Stimulated activated CD8-positive, alpha-beta memory T cell treated with anti-CD3 and anti-CD28 coated beads, Interleukin-7, amount 100 ng/mL, for 4 hours (primary cell): ENCODE measurements at regions not wholly inside any gene's neighbourhood (a gene's known extent, or its start where the extent isn't known, plus 50 kb on each side); places are given as distances from the start of the nearest gene placed in this dataset.
A peak's percentile ranks its signal among the peaks of the same experiment; 100 is the strongest.

Source experiments
- DNase-seq, 2 donors: peaks; one replicate each; pipeline ENCODE4 v3.0.0-alpha.2; 2020; ENCODE audit warnings: low read depth in 2 of 2

DNA sequence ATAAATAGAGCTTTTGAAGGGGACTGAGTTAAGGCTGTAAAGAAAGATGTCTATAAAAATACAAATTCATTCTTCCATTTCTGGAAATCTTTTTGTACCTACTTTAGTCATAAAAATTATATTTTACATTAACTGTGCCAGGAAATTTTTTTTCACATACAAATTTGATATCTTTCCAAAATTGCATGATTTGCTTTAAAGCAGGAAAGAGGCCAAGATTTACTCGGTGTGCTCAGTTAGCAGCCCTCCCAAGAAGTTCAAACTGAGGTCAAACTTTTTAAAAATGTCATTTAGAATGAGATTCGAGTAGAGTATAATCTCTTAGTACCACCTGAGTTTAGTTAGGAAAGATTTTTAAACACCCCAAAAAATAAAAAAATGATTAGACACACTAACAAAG is 173.2 kb upstream of the GRIP1 start:
- no peak for DNase-seq

DNA sequence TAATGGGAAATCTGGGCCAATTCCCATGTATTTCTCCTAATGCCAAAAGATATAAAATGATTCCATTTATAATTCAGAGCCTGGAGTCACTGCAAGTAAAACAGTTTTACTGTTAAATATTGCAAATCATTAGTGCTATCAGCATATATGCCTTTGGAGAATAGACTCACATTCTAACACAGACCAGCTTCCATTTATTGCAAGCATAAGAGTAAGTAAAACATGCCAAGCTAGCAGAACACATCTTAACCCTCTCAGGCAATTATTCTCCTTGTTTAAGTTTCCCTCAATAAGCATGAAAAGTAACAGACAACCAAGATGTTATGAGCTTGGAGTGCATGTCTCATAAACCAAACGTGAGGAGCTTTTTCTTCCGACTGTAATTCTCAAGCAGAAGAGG is 173.9 kb upstream of the GRIP1 start:
- no peak for DNase-seq

DNA sequence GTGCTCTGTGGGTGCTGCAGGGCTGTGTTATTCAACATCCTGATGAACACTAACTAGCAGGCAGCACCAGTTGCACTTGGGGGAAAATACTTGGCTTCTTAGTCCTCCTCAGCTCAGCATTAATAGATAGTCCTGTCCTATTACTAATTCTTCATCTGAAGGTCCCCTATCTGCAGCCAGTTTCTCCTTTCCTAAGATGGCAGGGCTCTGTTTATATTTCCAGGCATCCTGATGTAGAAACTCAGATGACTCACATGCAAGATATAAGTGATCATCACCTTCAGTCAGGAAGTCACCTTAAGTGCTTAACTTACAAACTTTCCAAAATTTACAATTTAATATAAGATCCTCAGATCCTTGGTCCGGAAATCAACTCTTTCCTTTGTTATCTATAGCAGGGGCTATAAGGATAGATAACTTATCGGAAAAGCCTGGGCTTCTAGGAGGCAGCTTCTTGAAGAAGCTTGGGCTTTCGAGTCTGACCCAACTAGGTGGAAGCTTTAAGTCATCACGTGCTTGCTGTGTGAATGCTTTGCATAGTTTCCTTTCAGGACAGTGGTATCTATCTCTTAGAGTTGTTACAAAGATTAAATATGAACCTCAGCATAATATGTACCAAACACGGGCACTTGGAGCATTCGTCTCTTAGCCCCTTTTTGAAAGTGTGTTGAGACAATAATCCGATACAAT is 181.0 kb upstream of the GRIP1 start:
- no peak for DNase-seq

DNA sequence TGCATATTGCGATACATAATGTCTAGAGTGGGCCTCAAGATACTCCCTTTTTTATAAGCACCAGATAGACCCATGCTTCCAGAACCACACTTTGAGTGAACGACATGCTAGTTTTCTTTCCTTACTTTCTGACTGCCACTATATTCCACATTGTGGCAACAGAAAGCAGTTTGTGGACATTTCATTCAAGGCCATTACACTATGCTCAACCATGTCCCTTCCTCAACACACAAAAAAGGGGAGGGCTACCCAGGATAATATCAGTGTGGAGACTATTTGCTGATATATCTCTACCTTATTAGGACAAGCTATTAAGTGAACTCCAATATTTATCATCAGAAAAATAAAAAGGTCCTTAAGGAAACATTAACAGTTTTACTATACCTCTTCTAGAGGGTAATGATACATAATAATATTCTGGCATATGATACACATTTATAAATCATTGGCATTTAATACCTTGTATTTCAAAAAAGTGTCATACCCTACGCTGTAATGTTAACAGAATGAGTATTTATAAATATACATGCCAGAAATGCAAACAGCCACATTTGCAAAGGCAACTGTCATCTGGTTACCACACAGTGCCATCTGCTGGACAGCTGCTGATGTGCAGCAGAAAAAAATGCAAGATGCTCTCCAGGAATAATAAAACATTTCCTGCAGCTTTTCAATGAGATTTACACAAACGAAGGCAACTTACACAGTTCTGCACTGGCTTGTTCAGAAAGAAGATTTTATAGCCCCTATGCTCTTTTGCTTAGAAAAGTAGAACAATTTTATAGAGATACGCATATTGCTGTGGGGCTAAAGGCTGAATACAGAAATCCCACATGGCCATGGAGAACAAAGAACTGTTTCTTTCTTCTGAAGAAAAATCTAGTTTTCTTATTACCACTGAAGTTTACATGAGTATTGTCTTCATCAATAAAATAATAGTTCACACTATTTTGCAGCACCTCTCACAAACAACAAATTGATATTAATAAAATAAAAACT is 182.2 kb upstream of the GRIP1 start:
- DNase-seq = peak; percentile 9 to 50

DNA sequence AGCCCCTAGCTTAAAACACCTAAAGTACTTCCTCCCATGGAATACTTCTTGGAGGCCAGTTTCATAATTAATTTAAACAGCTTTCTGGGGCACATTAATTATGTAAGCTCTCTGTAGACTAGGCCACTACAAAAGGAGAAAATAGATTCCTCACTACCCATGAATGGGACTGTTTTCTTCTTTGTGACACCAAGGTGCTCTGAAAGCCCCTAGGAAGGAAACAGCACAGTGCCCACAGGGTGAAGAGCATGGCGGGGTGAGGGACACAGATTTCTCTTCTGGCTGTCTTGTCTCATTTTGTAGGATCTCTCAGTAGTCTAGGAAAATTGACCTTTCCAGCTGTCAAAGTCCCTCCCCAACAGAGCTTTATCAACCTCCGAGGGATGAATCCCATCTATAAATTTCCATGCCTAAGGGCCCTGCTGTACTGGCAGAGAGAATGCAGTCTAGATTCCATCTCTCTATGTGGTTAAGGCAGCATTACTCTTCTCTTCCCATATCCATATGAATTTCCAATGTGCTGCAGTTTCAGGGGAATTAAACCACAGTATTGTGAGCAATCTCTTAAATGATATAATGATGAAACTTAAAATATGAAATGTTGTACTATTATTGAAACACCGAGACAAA is 183.6 kb upstream of the GRIP1 start:
- DNase-seq = no peak

DNA sequence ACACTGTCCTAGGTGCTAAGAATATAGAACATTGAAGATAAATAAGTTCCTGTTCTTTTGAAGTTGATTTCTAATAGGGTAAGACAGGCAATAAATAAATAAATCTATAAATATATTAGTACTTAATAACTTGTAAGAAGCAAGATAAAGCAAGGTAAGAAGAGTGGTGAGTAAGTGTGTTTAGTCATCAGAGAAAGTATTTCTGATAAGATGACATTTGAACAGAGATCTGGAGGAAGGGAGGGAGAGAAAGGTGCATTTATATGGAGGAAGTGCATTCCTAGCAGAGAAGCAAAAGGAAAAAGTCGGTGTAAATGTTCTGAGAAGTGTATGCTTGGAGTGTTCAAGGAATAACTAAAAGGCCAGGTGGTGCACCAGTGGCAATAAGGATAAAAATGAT is 184.4 kb upstream of the GRIP1 start:
- DNase-seq = no peak

DNA sequence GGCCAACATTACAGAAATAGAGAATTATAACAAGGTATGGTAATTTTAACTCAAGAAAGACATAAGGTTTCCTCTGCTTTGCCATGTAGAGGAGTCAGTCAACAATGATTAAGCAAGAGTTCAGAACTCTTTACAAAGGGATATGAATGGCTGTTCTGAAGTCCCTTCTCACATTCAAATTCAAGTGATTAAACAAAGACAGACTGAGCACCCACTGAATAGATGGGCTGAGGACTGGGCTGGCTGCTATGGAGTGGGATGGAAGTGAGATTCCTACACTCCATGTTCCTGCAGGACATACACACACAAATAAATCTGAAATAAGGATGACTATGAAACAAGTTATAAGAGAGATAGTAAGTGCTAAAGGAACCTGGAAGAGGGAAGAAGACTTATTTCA is 199.0 kb upstream of the GRIP1 start:
- no peak for DNase-seq

DNA sequence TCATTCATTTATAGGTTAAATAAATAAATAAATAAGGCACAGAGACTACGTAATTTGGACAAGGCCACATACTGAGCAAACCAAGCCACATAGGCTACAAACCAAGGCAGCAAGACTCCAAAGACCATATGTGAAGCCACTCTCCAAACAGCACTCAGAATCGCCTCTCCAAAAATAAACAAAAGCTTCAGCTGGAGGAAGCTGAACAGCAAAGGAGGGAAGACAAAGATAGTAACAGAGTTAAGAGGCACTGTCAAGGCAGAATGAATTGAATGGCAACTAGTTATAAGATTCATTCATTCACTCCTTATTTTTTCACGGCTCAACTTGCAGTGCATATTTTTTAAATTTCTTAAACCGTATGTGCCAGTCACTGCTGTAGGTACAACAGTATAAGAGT is 200.5 kb upstream of the GRIP1 start:
- DNase-seq = no peak

DNA sequence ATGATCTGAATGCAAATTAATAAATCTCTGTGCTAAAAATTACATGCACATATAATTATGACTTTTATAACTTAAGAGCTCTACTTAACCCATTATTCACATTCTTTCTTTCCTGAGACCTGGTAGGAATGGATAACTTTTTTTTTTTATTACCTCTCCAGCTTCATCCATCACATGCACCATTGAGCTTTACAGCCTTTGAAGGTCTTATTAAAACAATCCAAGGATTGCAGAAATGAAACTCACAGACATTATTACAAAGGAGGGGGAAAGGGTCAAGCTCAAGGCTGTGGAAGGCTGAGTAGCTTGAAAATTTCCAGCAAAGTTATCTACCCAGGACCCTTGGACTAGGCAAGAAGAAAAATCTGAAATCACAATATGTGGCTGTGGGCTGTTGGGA is 202.5 kb upstream of the GRIP1 start:
- no peak for DNase-seq

DNA sequence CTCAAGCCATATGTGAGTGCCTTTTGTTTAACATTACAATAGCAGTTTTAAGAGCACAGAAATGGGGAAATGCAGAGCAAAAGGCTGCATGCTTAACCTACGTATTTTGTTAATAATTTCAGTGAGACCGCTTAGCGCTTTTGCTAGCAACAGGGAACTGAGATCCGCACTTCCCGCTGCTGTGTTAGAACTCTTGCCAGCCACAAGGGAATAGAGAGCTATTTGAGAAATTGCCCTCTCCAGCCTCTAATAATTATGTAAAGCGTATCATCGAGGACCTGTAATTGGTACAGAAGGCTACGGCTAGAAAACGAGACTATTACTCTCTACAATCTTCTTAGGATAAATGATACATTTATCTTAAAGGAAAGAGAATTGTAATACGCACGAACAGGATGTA is 205.2 kb upstream of the GRIP1 start:
- no peak for DNase-seq

DNA sequence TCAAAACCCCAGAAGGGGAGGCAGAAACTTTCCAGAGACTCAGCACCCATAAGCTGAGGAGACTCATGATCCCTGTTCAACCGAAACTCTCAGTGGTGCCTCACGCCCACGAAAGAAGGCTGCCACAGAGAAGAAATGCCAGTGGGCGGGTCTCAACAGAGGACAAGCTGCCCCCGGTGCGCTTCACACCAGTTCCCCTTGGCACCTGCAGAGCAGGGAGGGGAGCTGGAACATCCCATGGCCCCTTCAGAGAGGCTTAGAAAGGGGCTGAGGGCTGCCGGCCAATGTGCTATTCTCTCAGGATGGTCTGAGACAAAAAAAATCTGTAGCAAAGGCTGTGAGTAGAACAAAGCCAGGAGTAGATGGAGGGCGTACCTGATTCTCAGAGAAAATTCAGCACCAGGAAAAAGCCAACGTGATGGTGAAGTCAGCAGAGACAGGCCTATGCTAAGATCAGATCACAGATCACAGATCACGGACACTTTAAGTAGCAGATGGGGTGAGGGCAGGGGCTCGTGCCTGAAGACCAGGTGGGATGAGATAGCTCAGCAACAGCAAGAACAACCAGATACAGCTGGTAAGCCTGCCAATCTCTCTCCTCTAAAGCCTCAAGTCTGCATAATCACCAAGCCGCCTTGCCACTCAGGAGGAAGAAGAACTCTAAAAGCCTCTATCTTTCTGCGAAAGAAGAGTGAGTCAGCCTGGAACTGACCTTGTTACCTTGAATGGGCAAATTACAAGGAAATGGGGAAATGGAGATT is 206.4 kb upstream of the GRIP1 start:
- no peak for DNase-seq

DNA sequence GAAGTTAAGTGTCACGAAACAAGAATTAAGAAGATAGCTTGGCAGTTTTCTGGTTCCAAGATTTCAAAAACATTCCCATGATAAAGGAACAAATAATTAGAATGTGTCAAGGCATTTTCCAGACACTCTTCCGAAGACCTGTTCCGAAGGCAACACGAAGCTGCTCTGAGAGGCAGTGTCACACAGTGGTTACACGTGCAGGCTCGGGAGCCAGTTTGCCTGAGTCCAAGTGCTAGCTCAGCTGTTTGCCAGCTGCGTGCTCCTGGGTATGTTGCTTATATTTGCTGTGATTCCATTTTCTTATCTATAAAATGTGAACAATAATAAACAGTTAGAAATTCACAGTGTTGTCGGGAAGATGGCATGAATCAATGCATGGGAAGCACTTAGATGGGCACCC is 217.9 kb upstream of the GRIP1 start:
- DNase-seq = no peak

DNA sequence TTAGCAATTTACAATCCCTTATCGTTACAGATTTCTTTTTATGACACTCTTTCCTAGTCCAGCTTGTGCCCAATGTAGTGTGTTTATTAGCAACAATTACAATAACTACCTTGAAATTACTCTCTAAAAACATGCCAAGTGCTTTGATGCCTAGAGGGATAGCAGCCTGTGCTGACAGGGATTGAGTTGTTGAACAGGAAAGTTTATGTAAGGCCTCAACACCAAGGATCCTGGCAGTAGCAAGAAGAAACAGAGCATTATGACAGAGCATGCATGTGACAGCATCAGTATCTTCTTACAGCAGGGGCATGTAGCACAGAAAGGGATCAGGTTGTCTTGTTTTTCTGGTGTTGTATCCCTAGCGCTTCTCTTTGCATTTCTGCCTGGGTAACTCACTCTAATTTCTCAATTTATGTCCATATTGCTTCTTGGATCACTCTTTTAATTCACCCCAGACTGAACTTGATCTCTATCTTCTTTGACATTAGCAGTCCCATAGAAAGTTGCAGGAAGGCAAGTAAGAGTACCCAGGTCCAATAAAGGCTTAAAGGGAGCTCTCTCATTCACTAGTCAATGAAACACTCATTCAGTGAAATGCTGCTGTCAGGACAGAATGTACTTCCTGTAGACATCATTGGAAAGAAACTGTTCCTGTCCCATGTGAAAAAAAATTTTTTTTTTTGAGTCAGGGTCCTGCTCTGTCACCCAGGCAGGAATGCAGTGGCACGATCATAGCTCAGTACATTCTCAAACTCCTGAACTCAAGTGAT is 220.0 kb upstream of the GRIP1 start:
- DNase-seq = no peak

DNA sequence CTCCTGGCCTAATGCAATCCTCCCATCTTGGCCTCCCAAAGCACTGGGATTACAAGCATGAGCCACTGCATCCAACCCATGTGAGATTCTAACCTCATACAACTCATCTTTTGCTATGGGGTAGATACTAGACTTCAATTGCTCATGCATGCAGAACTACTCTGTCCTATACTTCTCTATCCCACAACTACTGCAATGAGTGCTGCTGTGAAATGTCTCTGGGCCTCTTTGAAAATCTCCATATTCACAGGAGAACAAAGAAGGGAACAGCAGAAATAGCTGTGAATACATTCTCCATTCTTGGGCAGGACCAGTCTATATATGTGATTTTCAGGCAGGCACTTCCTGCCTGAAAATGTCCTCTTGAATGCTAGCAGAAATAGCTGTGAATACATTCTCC is 220.7 kb upstream of the GRIP1 start:
- DNase-seq = no peak

DNA sequence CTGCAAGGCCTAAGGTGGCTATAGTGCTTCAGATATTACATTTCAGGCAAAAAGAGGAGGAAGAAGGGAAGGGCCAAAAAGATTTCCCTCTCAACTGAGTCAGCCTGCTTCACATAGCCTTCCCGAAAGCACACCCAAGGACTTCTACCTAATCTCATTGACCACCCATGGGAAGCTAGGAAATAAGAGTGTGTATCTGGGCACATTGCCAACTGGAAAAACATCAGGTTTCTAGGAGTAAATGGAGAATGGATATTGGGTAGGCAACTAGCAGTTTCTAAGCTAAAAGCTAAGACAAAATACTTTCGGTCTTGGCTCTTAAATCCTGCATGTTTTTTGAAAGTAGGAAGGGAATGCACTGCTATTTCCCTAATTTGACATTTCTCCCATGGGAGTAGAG is 221.7 kb upstream of the GRIP1 start:
- DNase-seq = no peak

DNA sequence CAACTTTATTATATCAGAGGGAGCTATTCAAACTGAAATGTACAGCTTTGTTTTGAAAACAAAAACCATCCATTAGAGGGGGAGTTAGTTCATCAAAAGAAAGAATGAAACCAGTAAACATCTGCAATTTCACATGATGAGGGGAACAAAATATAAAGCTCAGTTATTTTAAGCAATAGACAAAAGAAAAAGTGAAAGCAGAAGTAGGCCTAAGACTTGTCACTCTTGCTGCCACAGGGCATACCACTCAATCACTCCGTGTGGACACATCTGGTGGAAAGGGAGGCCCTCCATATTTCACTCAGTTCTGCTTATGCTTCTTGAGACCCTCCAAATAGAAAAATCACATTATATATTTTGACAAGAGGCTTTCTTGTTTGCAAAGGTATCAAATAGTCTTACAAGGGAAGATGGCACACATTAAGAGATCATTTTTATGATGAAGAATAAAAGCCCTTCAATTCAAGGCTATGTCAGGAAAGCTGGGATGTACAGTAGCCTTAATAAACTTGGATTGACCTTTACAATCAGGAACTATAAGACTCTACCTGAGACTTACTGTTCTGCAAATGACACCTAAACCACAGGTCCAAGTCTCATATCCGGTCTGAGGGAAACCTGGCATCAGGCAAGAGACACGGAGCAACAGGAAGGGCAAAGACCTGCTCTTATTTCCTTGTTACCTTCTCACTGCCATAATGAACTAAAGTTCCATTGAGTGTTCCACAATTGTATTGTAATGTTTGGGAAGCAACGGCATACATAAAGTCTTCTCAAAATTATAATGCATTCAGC is 222.5 kb upstream of the GRIP1 start:
- no peak for DNase-seq

DNA sequence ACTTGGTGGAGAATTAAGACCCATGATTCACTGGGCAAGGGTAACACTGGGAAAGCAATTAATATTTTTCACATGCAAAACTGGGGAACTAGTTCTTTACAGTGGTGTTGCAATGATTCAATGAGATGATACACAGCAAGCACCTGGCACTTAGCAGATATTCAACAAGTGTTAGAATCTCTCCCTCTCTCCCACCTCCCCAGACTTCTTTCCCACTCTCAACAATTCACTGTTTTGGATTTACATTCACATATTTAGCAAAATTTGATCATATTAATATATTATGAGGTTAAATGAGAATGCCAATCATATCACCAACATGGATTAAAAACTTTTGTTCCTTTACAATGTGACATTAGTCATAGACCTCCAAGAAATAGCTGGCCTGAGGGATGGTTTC is 223.1 kb upstream of the GRIP1 start:
- DNase-seq = no peak

DNA sequence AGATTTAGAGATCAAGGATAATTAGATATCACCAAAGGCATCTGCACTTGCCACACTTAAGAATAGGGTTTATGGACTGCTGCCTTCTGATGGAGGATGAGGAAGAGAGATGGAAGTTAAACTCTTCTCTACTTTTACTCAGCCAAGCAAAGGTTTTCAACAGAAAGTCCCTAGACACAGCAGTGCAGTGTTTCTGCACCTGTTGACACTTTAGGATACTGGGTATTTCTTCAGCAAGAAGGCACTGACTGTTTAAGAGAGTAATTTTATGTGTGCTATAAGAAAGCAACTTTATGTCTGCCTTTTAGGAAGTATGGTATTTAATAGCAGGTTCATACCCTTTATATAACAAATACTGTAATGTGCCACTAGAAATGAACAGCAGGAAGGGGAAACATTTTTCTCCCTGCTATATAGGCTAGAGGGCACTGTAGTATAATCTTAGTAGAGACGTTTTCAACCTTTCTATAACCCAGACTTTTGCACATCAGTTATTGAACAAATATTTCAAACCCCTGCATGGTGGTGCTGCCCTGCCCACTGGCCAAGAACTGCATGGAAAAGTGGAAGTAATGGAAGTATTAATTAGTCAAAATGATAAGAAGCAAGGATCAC is 225.0 kb upstream of the GRIP1 start:
- DNase-seq = no peak

DNA sequence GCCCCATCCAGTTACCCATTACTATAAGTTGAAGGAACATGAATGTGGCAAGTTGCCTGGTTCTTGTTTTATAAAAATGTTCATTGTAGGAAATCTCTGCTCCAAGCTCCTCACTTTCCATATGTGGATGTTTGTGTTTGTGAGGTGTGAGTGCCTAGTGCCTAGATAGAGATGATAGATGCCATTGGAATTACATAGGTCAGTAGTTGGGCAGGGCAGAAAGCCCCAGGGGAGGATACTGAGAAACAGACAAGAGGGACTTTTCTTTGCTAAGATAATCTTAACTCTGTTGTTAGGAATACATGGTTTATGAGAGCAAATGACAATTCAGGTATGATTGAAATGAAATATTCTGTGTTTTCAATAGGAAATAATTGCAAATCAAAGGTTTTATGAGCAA is 226.3 kb upstream of the GRIP1 start:
- no peak for DNase-seq
